Retinal pigment epithelial cell (primary cell): ENCODE measurements at regions not wholly inside any gene's neighbourhood (a gene's known extent, or its start where the extent isn't known, plus 50 kb on each side); places are given as distances from the start of the nearest gene placed in this dataset.

Experiments
- DNase-seq: peaks from one replicate; pipeline ENCODE4 v3.0.0-alpha.2; 2010; ENCODE audit warnings: low read depth
- H3K4me3 ChIP-seq: 2 replicates; pipeline ENCODE4 v1.5.1; 2011; ENCODE audit warnings: mild to moderate bottlenecking, low read length, control low read depth, moderate library complexity
- CTCF ChIP-seq: conservative IDR thresholded peaks from 2 replicates; pipeline ENCODE4 v1.5.1; 2011; ENCODE audit warnings: low read depth, low read length, control low read depth, inconsistent platforms

DNA sequence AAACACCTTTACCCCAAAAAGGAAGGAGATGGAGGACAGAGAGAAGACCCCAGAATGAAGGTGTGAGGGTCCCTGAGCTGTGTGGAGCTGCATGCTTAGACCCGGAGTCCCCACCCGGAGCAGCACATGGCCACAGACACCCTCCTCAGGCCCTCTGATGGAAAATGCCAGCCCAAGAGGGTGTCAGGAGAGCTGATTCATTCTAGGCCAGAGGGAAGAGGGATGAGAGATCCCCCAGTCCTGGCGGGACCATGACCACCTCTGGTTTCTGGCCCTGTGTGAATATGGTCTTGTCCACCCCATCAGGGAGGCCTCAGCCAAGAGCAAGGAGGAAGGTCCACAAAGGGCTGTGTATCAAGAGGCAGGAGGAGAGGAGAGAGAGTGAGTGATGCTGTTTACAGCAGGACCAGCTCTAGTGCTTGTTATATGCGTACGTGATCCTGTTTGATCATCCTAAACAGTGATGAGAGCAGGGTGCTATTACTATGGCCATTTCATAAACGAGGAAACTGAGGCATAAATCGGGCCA is 186.6 kb upstream of the HAAO start:
- no peak overlapping the region for H3K4me3 ChIP-seq
- no peak for TF ChIP-seq CTCF
- no peak for DNase-seq

DNA sequence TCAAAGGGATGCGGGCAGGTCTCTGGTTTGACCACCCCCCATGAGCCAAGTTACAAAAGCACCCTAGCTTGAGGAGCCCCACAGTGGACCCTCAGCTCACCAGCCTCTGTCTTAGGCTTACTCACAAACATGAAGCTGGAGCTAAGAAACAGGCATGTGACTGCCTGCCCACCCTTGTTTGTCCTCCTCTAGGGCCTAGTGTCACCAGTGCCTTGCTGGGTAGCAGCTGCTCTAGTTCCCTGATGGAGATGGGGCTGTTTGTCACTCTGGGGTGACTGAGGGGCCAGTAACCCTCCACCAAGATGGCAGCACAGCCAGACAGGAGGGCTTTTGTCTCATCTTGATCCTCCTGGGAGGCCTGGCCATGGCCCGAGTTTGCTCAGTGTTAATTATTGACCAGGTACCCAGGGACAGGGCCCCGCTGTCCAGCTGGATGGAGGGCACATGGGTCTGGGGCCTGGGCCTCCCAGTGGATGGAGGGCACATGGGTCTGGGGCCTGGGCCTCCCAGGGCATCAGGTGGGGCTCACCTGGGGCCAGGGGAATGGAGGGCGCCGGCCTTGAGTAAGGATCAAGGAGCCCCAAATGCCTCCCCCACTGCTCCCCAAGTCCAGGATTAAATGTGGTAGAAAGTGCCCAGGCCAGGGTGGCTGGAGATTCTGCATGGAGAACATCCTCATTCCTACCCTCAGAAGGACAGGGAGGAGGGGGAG is 185.9 kb upstream of the HAAO start:
- TF ChIP-seq CTCF = no peak
- no peak for DNase-seq
- H3K4me3 ChIP-seq = no peak overlapping the region

DNA sequence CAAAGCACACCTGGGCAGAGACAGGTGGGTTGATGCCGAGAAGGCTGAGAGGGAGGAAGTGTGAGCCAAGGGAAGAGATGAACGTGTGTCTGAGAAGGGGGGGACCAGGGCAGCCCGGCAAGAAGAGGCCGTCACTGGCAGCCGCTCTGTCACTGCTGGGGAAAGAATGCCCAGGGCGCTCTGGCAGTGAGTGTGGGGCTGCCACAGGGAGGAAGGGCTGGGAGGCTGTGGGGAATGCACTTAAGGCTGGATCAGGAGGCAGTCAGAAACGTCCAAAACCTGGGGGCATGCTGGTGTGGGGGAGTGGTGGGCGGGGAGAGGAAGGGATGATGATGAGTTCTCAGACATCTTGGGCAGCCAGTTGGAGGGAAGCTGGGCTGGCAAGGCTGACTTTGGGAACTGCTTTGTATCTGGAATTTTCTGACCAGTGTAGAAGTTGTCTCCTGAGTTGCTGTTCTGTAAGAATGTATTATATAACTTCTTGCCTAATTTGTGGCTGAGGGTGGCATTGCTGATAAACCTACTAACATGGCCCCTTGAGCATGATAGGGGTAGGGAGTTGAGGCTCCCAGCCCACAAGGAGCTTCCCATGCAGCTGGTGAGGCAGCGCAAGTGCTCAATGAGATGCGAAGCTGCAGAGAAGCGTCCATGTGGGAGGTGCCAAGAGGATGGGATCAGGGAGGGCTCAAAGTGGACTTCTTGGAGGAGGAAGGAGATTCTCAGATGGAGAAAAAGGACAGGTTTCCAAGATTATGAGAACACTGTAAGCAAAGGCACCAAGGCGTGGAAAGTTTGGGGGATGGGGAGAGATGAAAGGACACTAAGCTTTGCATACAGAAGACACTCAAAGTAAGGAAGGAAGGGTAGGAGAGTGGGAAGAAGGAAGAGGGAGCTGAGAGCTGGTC is 185.1 kb upstream of the HAAO start:
- no peak overlapping the region for H3K4me3 ChIP-seq
- DNase-seq = no peak

GRCh38 chr2:42976351-42976750 is 184.0 kb upstream of the HAAO start:
- DNase-seq = no peak
- TF ChIP-seq CTCF = no peak
- H3K4me3 ChIP-seq = no peak overlapping the region

More for the DNA sequence above, 185.1 kb upstream of the HAAO start:
- TF ChIP-seq CTCF = no peak

DNA sequence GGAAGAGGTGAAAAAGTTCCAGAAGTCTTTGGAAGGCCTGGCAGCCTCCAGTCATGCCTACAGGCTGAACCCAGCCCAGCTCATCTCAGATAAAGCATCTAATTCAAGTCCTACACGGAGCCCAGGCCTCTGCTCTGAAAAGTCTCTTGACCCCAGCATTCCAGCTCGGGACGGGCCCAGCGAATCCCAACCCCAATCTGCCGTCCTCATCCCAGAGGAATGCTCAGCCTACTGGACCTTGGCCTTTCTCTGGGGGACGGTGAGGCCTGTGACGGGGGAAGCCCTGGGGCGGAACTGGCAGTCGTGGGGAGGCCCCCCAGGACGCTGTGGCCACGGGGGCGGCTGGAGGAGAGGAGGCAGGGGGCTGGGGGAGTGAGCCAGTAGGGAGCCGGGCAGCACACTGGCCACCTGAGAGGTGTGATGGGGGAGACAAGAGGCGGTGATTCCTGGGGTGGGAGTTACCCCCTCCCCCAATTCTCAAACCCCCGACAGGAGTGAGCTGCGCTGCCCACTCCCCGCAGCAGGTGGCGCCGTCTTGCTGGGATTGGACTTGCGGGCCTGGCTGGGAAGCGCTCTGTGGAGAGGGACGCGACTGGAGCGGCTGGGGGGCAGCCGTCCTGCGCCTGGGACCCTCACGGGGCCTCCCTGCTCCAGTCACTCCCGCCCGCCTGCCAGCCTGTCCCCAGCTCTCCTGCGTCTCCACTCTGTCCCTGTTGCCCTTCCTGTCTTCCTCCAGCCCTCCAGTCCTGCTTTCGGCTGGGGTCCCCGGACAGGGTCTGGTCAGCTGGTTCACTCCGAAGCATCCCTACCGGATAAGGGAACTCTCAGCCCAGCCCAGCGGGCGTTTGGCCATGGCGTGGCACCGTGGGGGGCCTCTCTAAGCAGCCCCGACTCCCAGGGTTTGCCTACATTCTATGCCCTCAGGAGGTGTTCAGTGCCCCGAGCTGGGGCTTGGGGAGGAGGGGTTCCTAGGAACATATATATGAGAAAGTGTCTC is 182.6 kb upstream of the HAAO start:
- no peak for DNase-seq
- peak overlapping the region; percentile 50 for H3K4me3 ChIP-seq
- peak; percentile 88 for TF ChIP-seq CTCF

GRCh38 chr2:42974169-42974720 is 181.9 kb upstream of the HAAO start:
- no peak overlapping the region for H3K4me3 ChIP-seq
- no peak for DNase-seq
- TF ChIP-seq CTCF = no peak
